ENCODE measurements at regions not wholly inside any gene's neighbourhood (a gene's known extent, or its start where the extent isn't known, plus 50 kb on each side); places are given as distances from the start of the nearest gene placed in this dataset.

DNA sequence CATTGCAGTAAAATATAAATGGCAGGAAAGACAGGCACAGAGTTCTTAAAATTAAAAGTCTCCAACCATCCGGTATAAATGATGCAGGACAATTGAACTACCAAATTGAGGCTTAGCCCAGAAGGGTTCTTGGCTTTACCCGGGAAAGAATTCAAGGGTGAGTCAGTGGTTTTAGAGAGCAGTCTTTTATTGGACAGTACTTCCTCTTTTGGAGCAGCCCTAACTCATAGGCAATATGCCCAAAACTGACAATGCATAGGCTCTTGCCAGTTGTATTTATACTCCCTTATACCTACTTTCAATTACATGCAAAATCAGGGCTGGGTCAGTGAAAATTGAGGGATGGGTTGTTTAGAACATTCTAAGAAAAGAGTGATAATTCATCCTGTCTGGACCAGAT is 1628.9 kb upstream of the PRMT6 start:
- H3K4me1 ChIP-seq (ENCODE audit: control insufficient read depth in 1 of 2, insufficient read depth in 2 of 2, low read length in 2 of 2): no peaks in the 10 kb centered on the region
- DNase-seq: no peak
- no CpG with 5 or more reads among the region's 2 CpGs for WGBS (ENCODE audit: insufficient coverage)
- TF ChIP-seq, protein P1, sequence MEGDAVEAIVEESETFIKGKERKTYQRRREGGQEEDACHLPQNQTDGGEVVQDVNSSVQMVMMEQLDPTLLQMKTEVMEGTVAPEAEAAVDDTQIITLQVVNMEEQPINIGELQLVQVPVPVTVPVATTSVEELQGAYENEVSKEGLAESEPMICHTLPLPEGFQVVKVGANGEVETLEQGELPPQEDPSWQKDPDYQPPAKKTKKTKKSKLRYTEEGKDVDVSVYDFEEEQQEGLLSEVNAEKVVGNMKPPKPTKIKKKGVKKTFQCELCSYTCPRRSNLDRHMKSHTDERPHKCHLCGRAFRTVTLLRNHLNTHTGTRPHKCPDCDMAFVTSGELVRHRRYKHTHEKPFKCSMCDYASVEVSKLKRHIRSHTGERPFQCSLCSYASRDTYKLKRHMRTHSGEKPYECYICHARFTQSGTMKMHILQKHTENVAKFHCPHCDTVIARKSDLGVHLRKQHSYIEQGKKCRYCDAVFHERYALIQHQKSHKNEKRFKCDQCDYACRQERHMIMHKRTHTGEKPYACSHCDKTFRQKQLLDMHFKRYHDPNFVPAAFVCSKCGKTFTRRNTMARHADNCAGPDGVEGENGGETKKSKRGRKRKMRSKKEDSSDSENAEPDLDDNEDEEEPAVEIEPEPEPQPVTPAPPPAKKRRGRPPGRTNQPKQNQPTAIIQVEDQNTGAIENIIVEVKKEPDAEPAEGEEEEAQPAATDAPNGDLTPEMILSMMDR (IDR thresholded peaks at IDR 0.05): no peak
- intact Hi-C loops (cut with micrococcal nuclease): no loop called here
- no peak overlapping the region for H3K4me3 ChIP-seq (replicated peaks in 1 of 3; ENCODE audit: low read depth in 2 of 3, low read length in 3 of 3)
- no peaks in the 10 kb centered on the region for H3K9me3 ChIP-seq (replicated peaks in 1 of 2; ENCODE audit: control insufficient read depth in 1 of 2, insufficient read depth in 1 of 2, low read length in 2 of 2)
- H3K36me3 ChIP-seq (replicated peaks in 1 of 2; ENCODE audit: control insufficient read depth in 1 of 2, insufficient read depth in 2 of 2, low read length in 2 of 2): no peaks in the 10 kb centered on the region
- H4K20me1 ChIP-seq (ENCODE audit: insufficient read depth, low read length): no peaks in the 10 kb centered on the region
- H2AFZ ChIP-seq (ENCODE audit: insufficient read depth, low read depth, low read length, poor library complexity, severe bottlenecking): no peak overlapping the region
- no peak overlapping the region for H3K27ac Mint-ChIP-seq
- no peak overlapping the region for H3K4me2 ChIP-seq (replicated peaks; ENCODE audit: extremely low read depth, low read length, poor library complexity, severe bottlenecking)
- no peaks in the 10 kb centered on the region for H3K36me3 Mint-ChIP-seq
- no peaks in the 10 kb centered on the region for H3K4me1 Mint-ChIP-seq
- no peak overlapping the region for H3K9ac ChIP-seq (ENCODE audit: insufficient read depth, low read length, poor library complexity, severe bottlenecking)
- no peaks in the 10 kb centered on the region for H3K27me3 Mint-ChIP-seq (ENCODE audit: low read depth in 3 of 3)
- no peak overlapping the region for H3K4me3 Mint-ChIP-seq
- H3K27me3 ChIP-seq (ENCODE audit: control insufficient read depth in 2 of 2, insufficient read depth in 2 of 2, low read length in 2 of 2): no peaks in the 10 kb centered on the region
- no peaks in the 10 kb centered on the region for H3K9me3 Mint-ChIP-seq
- no peaks in the 10 kb centered on the region for H3K79me2 ChIP-seq (ENCODE audit: insufficient read depth, low read length)
- no peak overlapping the region for H3K27ac ChIP-seq (ENCODE audit: low read depth in 1 of 2, low read length in 2 of 2)

- TF ChIP-seq, protein P1 (IDR thresholded peaks at IDR 0.05): no peak
- Histone ChIP-seq H3K4me2 (replicated peaks; ENCODE audit: extremely low read depth, low read length, poor library complexity, severe bottlenecking) (no peak overlapping the region), H3K36me3 (replicated peaks in 1 of 2; ENCODE audit: control insufficient read depth in 1 of 2, insufficient read depth in 2 of 2, low read length in 2 of 2) (no peaks in the 10 kb centered on the region), H3K27me3 (ENCODE audit: control insufficient read depth in 2 of 2, insufficient read depth in 2 of 2, low read length in 2 of 2) (no peaks in the 10 kb centered on the region), H3K27ac (ENCODE audit: low read depth in 1 of 2, low read length in 2 of 2) (no peak overlapping the region), H4K20me1 (ENCODE audit: insufficient read depth, low read length) (no peaks in the 10 kb centered on the region), H2AFZ (ENCODE audit: insufficient read depth, low read depth, low read length, poor library complexity, severe bottlenecking) (no peak overlapping the region), H3K4me3 (replicated peaks in 1 of 3; ENCODE audit: low read depth in 2 of 3, low read length in 3 of 3) (no peak overlapping the region), H3K79me2 (ENCODE audit: insufficient read depth, low read length) (no peaks in the 10 kb centered on the region), H3K9me3 (replicated peaks in 1 of 2; ENCODE audit: control insufficient read depth in 1 of 2, insufficient read depth in 1 of 2, low read length in 2 of 2) (peaks cover 6 to 19% of the 10 kb centered on the region in 2 donors), H3K4me1 (ENCODE audit: control insufficient read depth in 1 of 2, insufficient read depth in 2 of 2, low read length in 2 of 2) (no peaks in the 10 kb centered on the region), H3K9ac (ENCODE audit: insufficient read depth, low read length, poor library complexity, severe bottlenecking) (no peak overlapping the region)
- 91% methylated on average over 7 of the region's 7 CpGs for WGBS (ENCODE audit: insufficient coverage)
- Mint-ChIP-seq H3K27ac (no peak overlapping the region), H3K27me3 (ENCODE audit: low read depth in 3 of 3) (no peaks in the 10 kb centered on the region), H3K4me1 (no peaks in the 10 kb centered on the region), H3K4me3 (no peak overlapping the region), H3K36me3 (no peaks in the 10 kb centered on the region), H3K9me3 (peaks cover 0 to 7% (median 5%) of the 10 kb centered on the region in 7 donors)
- DNase-seq: no peak
- intact Hi-C loops (cut with micrococcal nuclease): no loop called here
These were observed 1619.8 kb upstream of the PRMT6 start for GRCh38 chr1:105436589-105437259.
